Thoracic aorta (tissue), 2 donors: ENCODE measurements at regions not wholly inside any gene's neighbourhood (a gene's known extent, or its start where the extent isn't known, plus 50 kb on each side); places are given as distances from the start of the nearest gene placed in this dataset.

ENCODE experiments used
- ATAC-seq: fragments of 150-250 bp; one replicate; pipeline ENCODE4 v1.8.0; 2017; ENCODE audit warnings: low read depth; ENCODE audit not compliant: insufficient number of reproducible peaks, low FRiP score
- DNase-seq: peaks from one replicate; pipeline ENCODE4 v3.0.0-alpha.2; 2020; ENCODE audit warnings: low spot score
- H3K27ac ChIP-seq, 2 donors: fragments of 200-600 bp; sonication (generic); 1 replicate in 1 of 2; 2 replicates in 1 of 2; pipeline ENCODE4 v1.5.1; 2016; ENCODE audit warnings: mild to moderate bottlenecking in 2 of 2, moderate library complexity in 2 of 2
- H3K27me3 ChIP-seq: fragments of 200-600 bp; sonication (generic); replicated peaks from 2 replicates; pipeline ENCODE4 v1.6.0; 2016; ENCODE audit warnings: mild to moderate bottlenecking; ENCODE audit not compliant: insufficient read depth
- H3K36me3 ChIP-seq: fragments of 200-600 bp; sonication (generic); one replicate; pipeline ENCODE4 v1.5.1; 2016
- H3K4me1 ChIP-seq, 2 donors: fragments of 200-600 bp; sonication (generic); 1 replicate in 1 of 2; 2 replicates in 1 of 2; pipeline versions ENCODE4 v1.5.1 to v1.6.0; 2016; ENCODE audit warnings: low read depth in 2 of 2, mild to moderate bottlenecking in 1 of 2; ENCODE audit not compliant: control insufficient read depth in 1 of 2
- H3K4me3 ChIP-seq: fragments of 200-600 bp; sonication (generic); 2 replicates; pipeline ENCODE4 v1.5.1; 2016; ENCODE audit warnings: mild to moderate bottlenecking
- H3K9me3 ChIP-seq: fragments of 200-600 bp; sonication (generic); 2 replicates; pipeline ENCODE4 v1.5.1; 2016
- TF ChIP-seq, protein P1 (sequence below): fragments of 200-600 bp; sonication (generic); IDR thresholded peaks from one replicate; pipeline ENCODE4 v1.5.1; 2019; ENCODE audit warnings: antibody characterized with exemption

DNA sequence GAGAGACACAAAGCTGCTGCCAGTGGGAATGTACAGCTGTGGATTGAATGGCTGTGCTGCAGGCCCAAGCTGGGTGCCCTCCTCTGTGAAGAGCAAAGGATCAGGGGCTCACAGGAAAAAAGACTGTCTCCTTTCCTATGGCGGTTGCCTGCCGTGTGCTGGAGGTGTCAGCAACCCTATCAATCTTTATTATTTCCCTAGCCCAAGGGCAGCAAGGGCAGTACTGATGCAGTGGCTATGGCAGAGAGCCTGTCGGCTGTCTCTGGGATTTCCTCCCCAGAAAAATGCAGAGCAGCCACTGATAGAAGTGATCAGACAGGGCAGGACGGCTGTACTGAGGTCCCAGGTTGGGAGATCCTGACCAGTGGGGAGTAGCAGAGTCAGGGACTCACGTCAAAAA, 117.3 kb upstream of the CDH12 start:
- TF ChIP-seq, protein P1, sequence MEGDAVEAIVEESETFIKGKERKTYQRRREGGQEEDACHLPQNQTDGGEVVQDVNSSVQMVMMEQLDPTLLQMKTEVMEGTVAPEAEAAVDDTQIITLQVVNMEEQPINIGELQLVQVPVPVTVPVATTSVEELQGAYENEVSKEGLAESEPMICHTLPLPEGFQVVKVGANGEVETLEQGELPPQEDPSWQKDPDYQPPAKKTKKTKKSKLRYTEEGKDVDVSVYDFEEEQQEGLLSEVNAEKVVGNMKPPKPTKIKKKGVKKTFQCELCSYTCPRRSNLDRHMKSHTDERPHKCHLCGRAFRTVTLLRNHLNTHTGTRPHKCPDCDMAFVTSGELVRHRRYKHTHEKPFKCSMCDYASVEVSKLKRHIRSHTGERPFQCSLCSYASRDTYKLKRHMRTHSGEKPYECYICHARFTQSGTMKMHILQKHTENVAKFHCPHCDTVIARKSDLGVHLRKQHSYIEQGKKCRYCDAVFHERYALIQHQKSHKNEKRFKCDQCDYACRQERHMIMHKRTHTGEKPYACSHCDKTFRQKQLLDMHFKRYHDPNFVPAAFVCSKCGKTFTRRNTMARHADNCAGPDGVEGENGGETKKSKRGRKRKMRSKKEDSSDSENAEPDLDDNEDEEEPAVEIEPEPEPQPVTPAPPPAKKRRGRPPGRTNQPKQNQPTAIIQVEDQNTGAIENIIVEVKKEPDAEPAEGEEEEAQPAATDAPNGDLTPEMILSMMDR: no peak
- Histone ChIP-seq H3K36me3 (no peaks in the 10 kb centered on the region), H3K27me3 (no peaks in the 10 kb centered on the region), H3K9me3 (no peaks in the 10 kb centered on the region), H3K27ac (no peak overlapping the region), H3K4me3 (no peak overlapping the region), H3K4me1 (no peaks in the 10 kb centered on the region)
- no peak for DNase-seq
- ATAC-seq: no peak

DNA sequence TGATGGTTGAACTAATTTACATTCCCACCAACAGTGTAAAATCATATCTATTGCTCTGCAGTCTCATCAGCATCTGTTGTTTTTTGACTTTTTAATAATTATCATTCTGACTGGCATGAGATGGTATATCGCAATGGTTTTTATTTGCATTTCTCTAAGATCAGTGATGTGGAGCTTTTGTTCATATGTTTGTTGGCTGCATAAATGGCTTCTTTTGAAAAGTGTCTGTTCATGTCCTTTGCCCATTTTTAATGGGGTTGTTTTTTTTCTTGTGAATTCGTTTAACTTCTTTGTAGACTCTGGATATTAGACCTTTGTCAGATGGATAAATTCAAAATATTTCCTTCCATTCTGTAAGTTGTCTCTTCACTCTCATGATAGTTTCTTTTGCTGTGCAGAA, 115.2 kb upstream of the CDH12 start:
- DNase-seq (no peak), ATAC-seq (no peak)
- no peaks in the 10 kb centered on the region for H3K27me3 ChIP-seq
- no peak overlapping the region for H3K4me3 ChIP-seq
- H3K27ac ChIP-seq: no peak overlapping the region
- no peaks in the 10 kb centered on the region for H3K36me3 ChIP-seq
- TF ChIP-seq, protein P1: no peak
- no peaks in the 10 kb centered on the region for H3K4me1 ChIP-seq
- no peaks in the 10 kb centered on the region for H3K9me3 ChIP-seq

DNA sequence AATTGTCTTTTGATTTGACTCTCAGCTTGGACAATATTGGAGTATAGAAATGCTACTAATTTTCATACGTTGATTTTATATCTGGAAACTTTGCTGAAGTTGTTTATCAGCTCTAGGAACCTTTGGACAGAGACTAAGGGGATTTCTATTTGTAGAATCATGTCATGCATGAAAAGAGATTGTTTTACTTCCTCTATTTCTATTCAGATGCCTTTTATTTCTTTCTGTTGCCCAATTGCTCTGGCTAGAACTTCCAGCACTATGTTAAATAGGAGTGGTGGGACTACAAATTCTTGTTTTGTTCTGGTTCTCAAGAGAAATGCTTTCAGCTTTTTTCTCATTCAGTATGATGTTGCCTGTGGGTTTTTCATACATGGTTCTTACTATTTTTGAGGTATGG, 112.8 kb upstream of the CDH12 start:
- H3K36me3 ChIP-seq: no peaks in the 10 kb centered on the region
- DNase-seq (no peak), ATAC-seq (no peak)
- TF ChIP-seq, protein P1: no peak
- no peak overlapping the region for H3K4me3 ChIP-seq
- H3K27ac ChIP-seq: no peak overlapping the region
- H3K9me3 ChIP-seq: no peaks in the 10 kb centered on the region
- H3K27me3 ChIP-seq: no peaks in the 10 kb centered on the region
- H3K4me1 ChIP-seq: no peaks in the 10 kb centered on the region

DNA sequence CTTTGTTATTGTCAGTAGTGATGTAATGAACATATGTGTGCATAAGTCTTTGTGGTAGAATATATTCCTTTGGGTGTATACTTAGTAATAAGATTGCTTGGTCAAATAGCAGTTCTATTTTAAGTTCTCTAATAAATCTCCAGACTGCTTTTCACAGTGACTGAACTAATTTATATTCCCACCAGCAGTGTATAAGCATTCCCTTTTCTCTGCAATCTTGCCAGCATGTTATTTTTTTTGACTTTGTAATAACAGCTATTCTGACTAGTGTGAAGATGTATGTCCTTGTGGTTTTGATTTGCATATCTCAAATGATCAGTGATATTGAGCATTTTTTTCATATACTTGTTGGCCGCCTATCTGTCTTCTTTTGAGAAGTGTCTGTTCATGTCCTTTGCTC, 111.5 kb upstream of the CDH12 start:
- no peak overlapping the region for H3K4me3 ChIP-seq
- H3K36me3 ChIP-seq: no peaks in the 10 kb centered on the region
- DNase-seq: no peak
- H3K27ac ChIP-seq: no peak overlapping the region
- H3K4me1 ChIP-seq: no peaks in the 10 kb centered on the region
- no peaks in the 10 kb centered on the region for H3K27me3 ChIP-seq
- ATAC-seq: no peak
- no peaks in the 10 kb centered on the region for H3K9me3 ChIP-seq
- TF ChIP-seq, protein P1: no peak

DNA sequence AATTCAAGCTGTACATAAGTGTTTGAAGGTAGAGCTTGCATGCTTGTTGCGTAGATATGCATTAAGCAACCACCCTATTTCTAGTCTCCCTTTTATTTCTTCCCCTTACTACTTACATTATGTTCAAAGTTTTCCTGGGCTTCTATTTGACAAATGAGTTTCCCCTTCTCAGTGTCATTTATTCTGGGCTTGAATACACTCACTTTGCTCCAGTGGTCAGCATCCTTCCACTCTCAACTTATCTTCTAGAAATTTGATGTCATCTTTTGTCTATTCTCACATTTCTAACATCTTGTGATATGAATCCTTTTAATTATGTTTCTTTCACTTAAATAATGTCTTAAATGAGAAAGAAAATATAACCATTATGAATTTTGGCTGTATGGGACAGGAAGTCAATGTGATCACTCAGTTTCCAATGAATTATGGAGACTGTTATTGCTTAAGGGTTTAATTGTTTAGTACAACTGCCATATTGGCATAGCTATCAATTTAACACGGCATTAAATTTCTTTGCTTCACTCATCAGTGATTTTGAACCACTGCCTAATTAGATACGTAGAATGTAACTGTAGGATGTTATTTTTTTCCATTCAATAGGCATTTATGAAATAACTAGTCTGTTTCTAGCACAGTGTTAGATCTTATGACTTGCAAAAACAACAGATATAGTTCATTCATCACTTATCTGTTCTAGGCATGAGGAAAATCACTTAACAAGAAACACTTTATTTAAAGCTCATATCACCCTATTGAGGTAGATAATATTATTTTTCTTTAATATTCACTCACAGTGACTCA, 105.5 kb upstream of the CDH12 start:
- DNase-seq (no peak), ATAC-seq (no peak)
- Histone ChIP-seq H3K36me3 (no peaks in the 10 kb centered on the region), H3K4me1 (no peaks in the 10 kb centered on the region), H3K27me3 (no peaks in the 10 kb centered on the region), H3K9me3 (no peaks in the 10 kb centered on the region), H3K27ac (no peak overlapping the region), H3K4me3 (no peak overlapping the region)
- TF ChIP-seq, protein P1: no peak
